Astrocyte (in vitro differentiated cells and primary cell): ENCODE measurements at regions not wholly inside any gene's neighbourhood (a gene's known extent, or its start where the extent isn't known, plus 50 kb on each side); places are given as distances from the start of the nearest gene placed in this dataset.

Experiments used
- CTCF ChIP-seq: IDR thresholded peaks from 2 replicates; pipeline ENCODE4 v1.5.1; 2011; ENCODE audit warnings: low read depth, mild to moderate bottlenecking, inconsistent platforms, low read length, moderate library complexity; ENCODE audit not compliant: insufficient read depth
- EZH2 ChIP-seq: IDR thresholded peaks from 2 replicates; pipeline ENCODE4 v1.6.1; 2012; ENCODE audit warnings: mild to moderate bottlenecking, low read length, inconsistent platforms; ENCODE audit not compliant: insufficient read depth

GRCh38 chr18:22739061-22739642 lies 194.0 kb upstream of the RBBP8 start:
- TF ChIP-seq CTCF (no peak), EZH2 (no peak)
